Erythroblast (primary cell): ENCODE measurements at regions not wholly inside any gene's neighbourhood (a gene's known extent, or its start where the extent isn't known, plus 50 kb on each side); places are given as distances from the start of the nearest gene placed in this dataset.

Experiments
- GATA1 ChIP-seq: IDR thresholded peaks from 2 replicates; pipeline ENCODE4 v1.6.1; 2011; ENCODE audit warnings: low read depth, mild to moderate bottlenecking, control low read depth, low read length, moderate library complexity
- POLR2A ChIP-seq: IDR thresholded peaks from 2 replicates; pipeline ENCODE4 v1.6.1; 2011; ENCODE audit warnings: mild to moderate bottlenecking, low read length

DNA sequence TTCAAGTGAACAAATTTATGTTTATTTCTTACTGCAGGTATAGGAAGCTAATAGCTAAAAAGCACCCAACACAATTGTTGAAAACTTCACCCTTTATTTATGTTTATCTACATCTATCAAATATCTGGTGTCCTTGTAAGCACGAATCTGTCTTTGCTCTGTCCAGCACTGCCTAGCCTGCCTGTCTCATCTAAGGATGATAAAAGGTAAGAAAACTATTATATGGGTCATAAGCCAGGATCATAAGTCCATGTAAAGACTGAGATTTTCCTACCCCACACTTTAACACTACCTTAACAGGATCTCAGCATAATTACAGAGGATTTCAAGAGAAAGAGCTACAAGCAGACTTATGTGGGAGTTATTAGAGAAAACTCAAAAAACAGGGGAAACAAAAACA, 365.6 kb upstream of the TMEFF2 start:
- no peak for TF ChIP-seq POLR2A
- TF ChIP-seq GATA1, result no peak
